ENCODE measurements at regions not wholly inside any gene's neighbourhood (a gene's known extent, or its start where the extent isn't known, plus 50 kb on each side); places are given as distances from the start of the nearest gene placed in this dataset.

- intact Hi-C loops (cut with DNase I) = no loop called here
- Histone ChIP-seq H3K4me1 (no peaks in the 10 kb centered on the region), H3K27me3 (no peaks in the 10 kb centered on the region), H3K4me3 (no peak overlapping the region), H3K27ac (replicated peaks in 1 of 4) (no peak overlapping the region), H3K9me3 (no peaks in the 10 kb centered on the region), H3K36me3 (no peaks in the 10 kb centered on the region)
- TF ChIP-seq CTCF (IDR thresholded peaks at IDR 0.05) (no peak), POLR2AphosphoS5 (IDR thresholded peaks at IDR 0.05) (no peak), POLR2A (IDR thresholded peaks at IDR 0.05; ENCODE audit: low read depth) (no peak), EP300 (IDR thresholded peaks at IDR 0.05) (no peak)
- no peak for DNase-seq (ENCODE audit: extremely low spot score)
Measured at GRCh38 chr13:59447031-59447430, 716.7 kb downstream of the DIAPH3 start.

DNA sequence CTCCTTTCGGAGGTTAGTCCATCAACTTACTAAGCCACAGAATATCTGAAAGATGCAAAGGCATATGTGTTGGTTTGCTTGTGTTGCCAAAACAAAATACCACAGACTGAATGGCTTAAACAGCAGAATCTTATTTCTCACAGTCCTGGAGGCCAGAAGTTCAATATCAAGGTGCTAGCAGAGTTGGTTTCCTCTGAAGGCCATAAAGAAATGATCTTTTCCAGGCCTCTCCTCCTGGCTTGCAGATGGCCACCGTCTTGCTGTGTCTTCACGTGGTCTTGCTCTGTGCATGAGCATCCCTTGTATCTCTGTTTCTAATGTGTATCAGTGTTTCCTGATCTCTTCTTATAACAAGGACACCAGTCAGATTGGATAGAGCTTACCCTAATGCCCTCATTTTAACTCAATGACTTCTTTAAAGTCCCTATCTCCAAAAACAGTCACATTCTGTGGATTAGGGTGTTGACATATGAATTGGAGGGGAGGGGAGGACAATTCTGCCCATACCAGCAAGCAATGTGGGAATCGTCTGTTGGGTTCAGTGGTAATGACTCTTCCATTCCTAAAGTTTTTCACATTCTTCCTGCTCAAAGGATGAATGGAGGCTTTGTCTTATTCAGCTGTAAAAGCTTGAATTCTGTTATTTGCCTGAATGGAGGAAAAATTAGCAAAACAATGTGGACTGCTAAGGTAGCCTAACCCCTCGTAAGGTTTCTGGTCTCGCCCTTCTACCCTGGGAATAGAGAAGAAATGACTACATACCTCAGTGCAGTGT, 715.7 kb downstream of the DIAPH3 start:
- WGBS = 89% methylated on average over 6 of the region's 6 CpGs
- DNase-seq (ENCODE audit: extremely low spot score) = no peak
- intact Hi-C loops (cut with DNase I) = no loop called here

DNA sequence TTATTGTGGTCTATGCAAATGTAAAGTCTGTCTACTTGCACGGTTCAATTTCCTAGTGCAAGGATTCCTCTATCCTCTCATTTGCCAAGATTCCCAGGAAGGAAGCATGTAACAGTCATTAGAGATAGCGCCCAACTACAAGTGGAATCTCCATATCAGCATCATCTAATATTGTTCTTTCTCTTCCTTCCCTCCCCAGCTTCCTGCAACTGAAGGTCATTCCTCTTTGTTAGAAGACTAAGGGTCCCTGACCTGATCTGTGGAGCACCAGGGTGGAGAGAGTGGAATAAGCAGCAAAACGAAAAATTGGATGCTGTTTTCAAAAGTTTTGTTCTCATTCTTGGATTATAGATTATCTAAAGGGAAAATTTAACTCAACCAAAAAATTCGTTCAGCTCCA, 714.0 kb downstream of the DIAPH3 start:
- no peaks in the 10 kb centered on the region for H3K27me3 ChIP-seq
- intact Hi-C loops (cut with DNase I) = no loop called here
- H3K4me1 ChIP-seq = no peaks in the 10 kb centered on the region
- 74% methylated on average over 4 of the region's 4 CpGs for WGBS
- no peak overlapping the region for H3K27ac ChIP-seq (replicated peaks in 1 of 4)
- H3K36me3 ChIP-seq = no peaks in the 10 kb centered on the region
- TF ChIP-seq POLR2A (IDR thresholded peaks at IDR 0.05; ENCODE audit: low read depth) (no peak), EP300 (IDR thresholded peaks at IDR 0.05) (no peak), POLR2AphosphoS5 (IDR thresholded peaks at IDR 0.05) (no peak), CTCF (IDR thresholded peaks at IDR 0.05) (no peak)
- H3K9me3 ChIP-seq = no peaks in the 10 kb centered on the region
- DNase-seq (ENCODE audit: extremely low spot score) = no peak
- no peak overlapping the region for H3K4me3 ChIP-seq

More for the DNA sequence above, 715.7 kb downstream of the DIAPH3 start:
- no peaks in the 10 kb centered on the region for H3K36me3 ChIP-seq
- no peak overlapping the region for H3K27ac ChIP-seq (replicated peaks in 1 of 4)
- H3K4me3 ChIP-seq = no peak overlapping the region
- H3K9me3 ChIP-seq = no peaks in the 10 kb centered on the region
- H3K27me3 ChIP-seq = no peaks in the 10 kb centered on the region
- no peak for TF ChIP-seq CTCF (IDR thresholded peaks at IDR 0.05)
- TF ChIP-seq POLR2AphosphoS5 (IDR thresholded peaks at IDR 0.05) = no peak
- no peak for TF ChIP-seq EP300 (IDR thresholded peaks at IDR 0.05)
- no peak for TF ChIP-seq POLR2A (IDR thresholded peaks at IDR 0.05; ENCODE audit: low read depth)
- H3K4me1 ChIP-seq = no peaks in the 10 kb centered on the region

DNA sequence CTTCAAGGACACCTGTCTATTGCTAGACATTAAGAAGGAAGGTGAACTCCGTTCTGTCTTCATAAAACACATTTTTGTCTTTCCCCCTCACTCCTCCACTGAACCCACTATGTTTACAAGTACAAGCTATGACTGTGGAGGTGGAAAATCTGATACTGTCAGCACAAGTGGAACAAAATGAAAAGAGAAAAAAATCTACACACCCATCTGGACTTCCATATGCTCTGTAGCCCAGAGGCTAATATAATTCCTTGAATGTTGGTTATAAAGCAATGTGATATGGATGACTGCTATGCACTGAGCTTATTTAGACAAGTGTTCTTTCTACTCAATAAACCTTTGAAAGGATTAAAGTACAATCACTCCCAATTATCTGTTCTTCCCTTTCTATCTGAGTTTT, 713.5 kb downstream of the DIAPH3 start:
- H3K36me3 ChIP-seq = no peaks in the 10 kb centered on the region
- intact Hi-C loops (cut with DNase I) = no loop called here
- 82% methylated on average over 1 of the region's 1 CpG for WGBS
- no peaks in the 10 kb centered on the region for H3K4me1 ChIP-seq
- H3K9me3 ChIP-seq = no peaks in the 10 kb centered on the region
- no peak overlapping the region for H3K27ac ChIP-seq (replicated peaks in 1 of 4)
- TF ChIP-seq EP300 (IDR thresholded peaks at IDR 0.05) (no peak), POLR2AphosphoS5 (IDR thresholded peaks at IDR 0.05) (no peak), CTCF (IDR thresholded peaks at IDR 0.05) (no peak), POLR2A (IDR thresholded peaks at IDR 0.05; ENCODE audit: low read depth) (no peak)
- H3K27me3 ChIP-seq = no peaks in the 10 kb centered on the region
- DNase-seq (ENCODE audit: extremely low spot score) = no peak
- no peak overlapping the region for H3K4me3 ChIP-seq

- intact Hi-C loops (cut with DNase I) = no loop called here
Measured at GRCh38 chr13:59451236-59451635, 712.5 kb downstream of the DIAPH3 start.

More at GRCh38 chr13:59451236-59451635, 712.5 kb downstream of the DIAPH3 start:
- Histone ChIP-seq H3K4me1 (no peaks in the 10 kb centered on the region), H3K27ac (replicated peaks in 1 of 4) (no peak overlapping the region), H3K4me3 (no peak overlapping the region), H3K27me3 (no peaks in the 10 kb centered on the region), H3K36me3 (no peaks in the 10 kb centered on the region), H3K9me3 (no peaks in the 10 kb centered on the region)
- TF ChIP-seq POLR2A (IDR thresholded peaks at IDR 0.05; ENCODE audit: low read depth) (no peak), POLR2AphosphoS5 (IDR thresholded peaks at IDR 0.05) (no peak), CTCF (IDR thresholded peaks at IDR 0.05) (no peak)
- no peak for DNase-seq (ENCODE audit: extremely low spot score)
